ENCODE measurements at regions not wholly inside any gene's neighbourhood (a gene's known extent, or its start where the extent isn't known, plus 50 kb on each side); places are given as distances from the start of the nearest gene placed in this dataset.

- no peak for DNase-seq (ENCODE audit: low read depth)
Measured at GRCh38 chr10:78891741-78892140, 177.0 kb upstream of the ZMIZ1 start.

- no peak for DNase-seq (ENCODE audit: low read depth)
Measured at GRCh38 chr10:78892338-78893176, 176.2 kb upstream of the ZMIZ1 start.

- no peak for DNase-seq (ENCODE audit: low read depth)
Measured at GRCh38 chr10:78893217-78893616, 175.5 kb upstream of the ZMIZ1 start.

GRCh38 chr10:78894089-78894840, 174.5 kb upstream of the ZMIZ1 start:
- DNase-seq (ENCODE audit: low read depth) = no peak

GRCh38 chr10:78894841-78895195, 173.9 kb upstream of the ZMIZ1 start:
- DNase-seq (ENCODE audit: low read depth) = no peak

- DNase-seq (ENCODE audit: low read depth) = no peak
Measured at GRCh38 chr10:78895469-78895868, 173.3 kb upstream of the ZMIZ1 start.

DNA sequence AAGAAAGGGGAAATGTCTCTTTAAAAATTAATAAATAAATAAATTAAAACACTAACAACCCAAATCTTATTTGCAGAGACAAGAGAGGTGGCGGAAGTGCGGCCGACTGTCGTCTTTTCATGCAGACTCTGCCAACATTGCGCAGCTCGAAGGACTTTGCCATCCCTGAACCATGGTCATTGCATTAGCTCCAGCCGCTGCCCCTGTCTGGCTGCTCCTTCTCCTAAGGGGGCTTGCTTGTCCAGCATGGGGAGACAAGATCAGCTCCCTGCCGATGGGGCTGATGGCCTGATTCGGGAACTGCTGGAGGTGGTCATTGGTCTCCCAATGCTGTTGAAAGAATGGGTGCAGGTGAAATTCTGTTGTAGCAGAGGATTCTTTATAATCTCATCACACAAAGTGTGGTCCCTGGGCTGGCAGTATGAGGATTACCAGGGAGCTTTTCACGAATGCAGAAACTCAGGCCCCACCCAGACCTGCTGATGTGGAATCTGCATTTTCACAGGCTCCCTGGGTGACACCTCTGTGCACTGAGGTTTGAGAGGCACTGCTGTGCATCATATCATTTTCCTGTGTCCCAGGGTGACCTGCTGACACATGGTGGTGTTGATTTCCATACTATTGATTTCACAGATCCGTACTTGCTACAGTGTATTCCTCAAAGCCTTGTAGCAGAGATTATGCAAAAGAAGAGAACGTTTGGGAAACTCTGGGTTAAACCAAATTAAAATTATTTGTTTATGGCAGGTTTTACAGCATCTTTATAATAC, 172.4 kb upstream of the ZMIZ1 start:
- no peak for DNase-seq (ENCODE audit: low read depth)

- DNase-seq (ENCODE audit: low read depth) = no peak
Measured at GRCh38 chr10:78898341-78899097, 170.2 kb upstream of the ZMIZ1 start.

- no peak for DNase-seq (ENCODE audit: low read depth)
Measured at GRCh38 chr10:78899098-78899754, 169.5 kb upstream of the ZMIZ1 start.

- no peak for DNase-seq (ENCODE audit: low read depth)
Measured at GRCh38 chr10:78899996-78900714, 168.6 kb upstream of the ZMIZ1 start.

DNA sequence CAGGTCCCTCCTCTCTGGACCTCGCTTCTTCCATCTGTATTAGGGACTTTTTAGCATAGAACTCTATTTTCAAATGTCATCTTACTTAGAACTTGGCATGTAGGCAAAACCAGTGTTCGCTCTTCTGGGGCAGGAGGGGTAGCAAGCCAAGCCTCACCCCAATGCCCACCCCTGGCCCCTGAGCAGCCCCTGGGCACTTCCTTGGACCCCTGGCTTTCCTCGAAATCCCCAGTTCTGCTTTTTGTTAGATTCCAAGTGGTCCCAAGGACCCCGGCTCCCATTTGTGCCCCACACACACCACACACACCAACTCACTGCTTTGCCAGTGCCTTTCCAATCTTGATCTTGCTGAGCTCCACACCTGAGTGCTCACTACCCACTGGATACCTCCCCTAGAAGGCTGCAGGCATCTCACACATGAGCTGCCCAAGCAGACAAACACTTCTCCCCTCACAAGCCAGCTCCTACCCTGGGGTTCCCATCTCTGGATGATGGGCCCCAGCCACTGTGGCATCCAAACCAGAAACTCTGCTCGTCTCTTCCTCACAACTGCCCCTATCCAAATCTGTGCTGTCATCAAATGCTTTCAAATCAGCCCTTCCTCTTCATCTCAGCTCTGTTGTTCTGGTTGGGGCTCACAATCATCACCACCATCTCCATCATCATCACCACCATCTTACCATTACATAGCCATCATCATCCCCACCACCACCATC, 167.9 kb upstream of the ZMIZ1 start:
- DNase-seq (ENCODE audit: low read depth) = no peak

- no peak for DNase-seq (ENCODE audit: low read depth)
Measured at GRCh38 chr10:78901694-78902093, 167.1 kb upstream of the ZMIZ1 start.

DNA sequence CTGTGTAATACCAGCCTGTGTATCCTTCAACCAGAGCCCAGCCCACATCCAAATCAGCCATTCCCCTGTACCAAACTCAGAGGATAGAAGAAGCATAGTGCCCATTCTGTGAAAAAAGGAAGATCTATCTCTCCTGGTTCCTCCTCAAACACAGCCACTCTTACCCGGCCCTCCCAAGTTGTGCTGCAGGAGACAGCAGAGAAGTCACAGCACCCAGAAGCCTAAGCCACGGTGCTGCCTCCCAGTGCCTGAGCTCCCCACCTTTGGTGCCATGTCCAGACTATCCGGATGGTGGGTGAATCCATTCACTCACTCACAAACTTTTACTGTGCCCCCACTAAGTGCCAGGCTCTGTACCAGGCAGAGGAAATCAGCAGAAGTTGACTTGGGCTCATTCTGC, 166.0 kb upstream of the ZMIZ1 start:
- no peak for DNase-seq (ENCODE audit: low read depth)

DNA sequence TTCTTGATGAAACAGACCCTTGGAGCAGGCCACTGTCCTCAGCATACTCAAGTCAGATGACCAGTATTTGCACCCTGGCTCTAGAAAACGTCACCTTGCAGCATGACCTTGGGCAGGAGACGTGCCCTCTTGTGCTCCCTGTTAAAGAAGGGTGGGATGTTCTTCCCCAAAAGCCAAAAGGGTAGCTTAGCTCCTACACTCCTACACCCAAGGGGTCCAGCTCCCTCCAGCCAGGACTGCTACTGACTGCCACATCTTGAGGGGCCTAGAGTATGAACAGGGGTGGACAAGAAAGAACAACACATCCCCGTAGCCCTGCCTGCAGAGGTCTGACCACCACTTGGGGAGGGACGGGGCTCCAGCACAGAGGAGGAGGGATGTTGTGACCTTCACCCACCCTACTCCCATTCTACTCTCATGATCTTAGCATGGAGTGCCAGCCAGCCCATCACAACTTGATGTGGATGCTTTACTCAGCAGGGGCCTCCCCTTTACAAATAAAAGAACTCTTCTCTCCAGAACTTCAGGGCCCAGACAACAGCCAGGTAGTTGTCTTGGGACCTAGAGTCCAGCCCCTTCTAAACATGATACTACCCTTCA, 165.3 kb upstream of the ZMIZ1 start:
- DNase-seq (ENCODE audit: low read depth) = no peak

GRCh38 chr10:78904196-78904595, 164.6 kb upstream of the ZMIZ1 start:
- no peak for DNase-seq (ENCODE audit: low read depth)

GRCh38 chr10:78905015-78905956, 163.5 kb upstream of the ZMIZ1 start:
- no peak for DNase-seq (ENCODE audit: low read depth)

DNA sequence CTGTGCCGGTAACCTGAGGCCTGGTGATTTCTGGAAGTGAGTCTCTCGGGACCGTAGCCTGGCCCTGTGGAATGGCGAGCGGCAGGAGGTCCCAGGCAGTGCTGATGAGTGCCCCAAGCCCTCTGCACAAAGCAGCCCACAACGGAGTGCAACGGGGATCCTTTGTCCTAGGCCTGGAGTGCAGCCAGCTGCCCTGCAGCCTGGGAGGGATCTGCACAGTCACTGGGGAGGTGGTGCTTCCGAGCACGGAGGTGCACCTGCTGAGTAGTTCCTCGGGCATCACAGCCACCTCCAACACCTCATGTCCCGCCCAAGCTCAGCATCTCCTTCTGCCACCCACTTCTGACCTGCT, 162.8 kb upstream of the ZMIZ1 start:
- DNase-seq (ENCODE audit: low read depth) = no peak

DNA sequence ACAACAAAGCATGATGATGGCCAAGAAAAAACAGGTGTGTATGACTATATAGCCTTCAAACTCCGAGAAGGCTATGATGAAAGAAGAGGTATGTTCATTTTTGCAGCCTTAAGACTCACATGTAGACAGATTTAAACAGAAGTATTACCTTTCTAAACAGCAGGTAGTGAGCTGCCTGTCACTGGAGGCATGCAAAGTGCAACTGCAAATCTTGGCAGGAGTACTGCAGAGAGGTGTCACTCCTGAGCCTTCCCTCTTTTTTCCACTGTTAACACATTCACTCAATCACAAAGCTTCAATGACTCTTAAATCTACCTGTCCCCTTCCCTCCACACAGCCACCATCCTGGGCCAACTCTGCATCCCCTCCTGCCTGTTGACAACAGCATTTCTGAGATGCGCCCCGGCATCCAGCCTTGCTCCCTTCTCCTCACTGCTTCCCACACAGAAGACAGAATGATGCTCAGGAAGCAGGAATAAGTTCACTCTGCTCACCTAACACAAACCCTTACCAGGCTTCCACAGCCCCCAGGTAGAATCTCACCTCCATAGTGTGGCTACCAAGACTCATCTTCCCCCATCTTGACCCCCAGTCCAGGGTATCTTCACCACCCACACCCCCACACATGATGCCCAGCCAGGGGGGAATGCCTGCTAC, 161.9 kb upstream of the ZMIZ1 start:
- DNase-seq (ENCODE audit: low read depth) = no peak

Measured in stimulated activated CD8-positive, alpha-beta memory T cell treated with anti-CD3 and anti-CD28 coated beads, Interleukin-12 subunit alpha, Interleukin-12 subunit beta, amount 100 ng/mL, for 4 hours (primary cell).